Neuron (in vitro differentiated cells): ENCODE measurements at regions not wholly inside any gene's neighbourhood (a gene's known extent, or its start where the extent isn't known, plus 50 kb on each side); places are given as distances from the start of the nearest gene placed in this dataset.

Experiments
- H2AFZ ChIP-seq: one replicate; pipeline ENCODE4 v1.6.1; 2013; ENCODE audit warnings: low read depth, mild to moderate bottlenecking, inconsistent platforms, low read length, moderate library complexity
- H3K27me3 ChIP-seq: one replicate; pipeline ENCODE4 v1.6.1; 2013; ENCODE audit warnings: low read length; ENCODE audit not compliant: insufficient read depth
- H3K36me3 ChIP-seq: one replicate; pipeline ENCODE4 v1.6.1; 2013; ENCODE audit warnings: low read length; ENCODE audit not compliant: insufficient read depth
- H3K4me1 ChIP-seq: one replicate; pipeline ENCODE4 v1.6.1; 2013; ENCODE audit warnings: low read length; ENCODE audit not compliant: insufficient read depth
- H3K4me3 ChIP-seq: 2 replicates; pipeline ENCODE4 v1.5.1; 2013; ENCODE audit warnings: mild to moderate bottlenecking, low read length, moderate library complexity
- H3K9me3 ChIP-seq: one replicate; pipeline ENCODE4 v1.6.1; 2013; ENCODE audit warnings: low read length

DNA sequence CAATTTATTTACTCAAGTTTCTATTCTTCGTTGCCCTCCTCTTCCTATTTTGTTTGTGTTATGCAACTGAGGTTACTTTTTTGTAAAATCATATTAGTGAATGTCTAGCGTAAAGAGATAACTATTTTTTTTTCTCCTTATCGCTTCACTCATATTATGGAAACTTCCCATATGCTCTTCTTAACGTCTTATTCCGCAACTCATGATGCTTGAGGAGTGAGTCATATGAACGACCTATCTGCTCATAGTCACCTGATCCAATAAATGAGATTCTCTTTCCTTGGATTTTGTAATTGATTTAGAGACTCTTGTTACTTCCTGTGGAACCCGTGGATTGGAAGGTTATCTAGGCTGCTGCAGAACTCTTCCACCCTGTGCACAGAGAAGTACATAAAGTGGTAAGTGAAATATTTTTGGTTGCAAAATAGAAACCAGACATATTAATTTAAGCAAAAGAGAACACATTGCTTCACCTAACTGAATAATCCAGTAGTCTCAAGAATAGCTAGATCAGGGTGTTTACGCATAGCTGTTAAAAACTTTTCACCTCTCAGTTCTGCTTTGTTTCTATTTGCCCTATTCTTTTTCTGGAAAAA lies 719.3 kb upstream of the SGO1 start:
- Histone ChIP-seq H3K27me3 (no peaks in the 10 kb centered on the region), H3K9me3 (no peaks in the 10 kb centered on the region), H2AFZ (no peak overlapping the region), H3K4me3 (no peak overlapping the region), H3K4me1 (no peaks in the 10 kb centered on the region), H3K36me3 (no peaks in the 10 kb centered on the region)

DNA sequence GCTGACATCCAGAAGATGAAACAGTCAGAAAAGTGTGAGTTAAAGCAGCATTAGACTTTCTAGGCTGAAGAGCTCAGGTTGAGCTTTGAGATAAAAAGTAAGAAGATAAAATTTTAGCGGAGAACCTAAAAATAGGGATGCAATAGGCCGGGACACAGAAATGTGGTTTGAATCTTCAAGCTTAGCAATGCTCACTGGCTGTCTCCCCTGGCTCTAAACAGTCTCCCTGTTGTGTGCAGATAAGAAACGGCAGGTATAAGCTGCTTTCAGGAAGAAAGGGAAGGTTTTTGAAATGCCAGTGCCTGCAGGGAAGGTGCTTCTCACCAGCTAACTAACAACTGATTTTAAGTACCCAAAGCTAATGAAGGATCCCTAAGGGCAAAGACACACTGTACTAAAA lies 718.7 kb upstream of the SGO1 start:
- Histone ChIP-seq H3K36me3 (no peaks in the 10 kb centered on the region), H3K9me3 (no peaks in the 10 kb centered on the region), H2AFZ (no peak overlapping the region), H3K4me3 (no peak overlapping the region), H3K27me3 (no peaks in the 10 kb centered on the region), H3K4me1 (no peaks in the 10 kb centered on the region)

DNA sequence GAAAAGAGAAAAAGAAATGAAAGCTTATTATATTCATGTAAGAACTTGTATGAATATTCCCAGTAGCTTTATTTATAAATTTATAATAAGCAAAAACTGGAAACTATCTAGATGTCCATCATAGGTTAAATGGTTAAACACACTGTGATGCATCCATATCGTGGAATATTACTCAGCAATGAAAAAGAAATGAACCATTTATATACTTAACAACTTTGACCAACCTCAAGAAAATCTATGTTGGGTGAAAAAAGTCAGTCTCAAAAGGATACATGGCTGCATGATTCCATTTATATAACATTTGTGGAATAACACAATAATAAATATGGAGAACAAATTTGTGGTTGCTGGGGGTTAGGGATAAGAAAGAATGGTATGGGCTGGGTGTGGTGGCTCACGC lies 713.0 kb upstream of the SGO1 start:
- H2AFZ ChIP-seq: no peak overlapping the region
- H3K9me3 ChIP-seq: no peaks in the 10 kb centered on the region
- H3K36me3 ChIP-seq: no peaks in the 10 kb centered on the region
- no peak overlapping the region for H3K4me3 ChIP-seq
- H3K4me1 ChIP-seq: no peaks in the 10 kb centered on the region
- H3K27me3 ChIP-seq: no peaks in the 10 kb centered on the region

DNA sequence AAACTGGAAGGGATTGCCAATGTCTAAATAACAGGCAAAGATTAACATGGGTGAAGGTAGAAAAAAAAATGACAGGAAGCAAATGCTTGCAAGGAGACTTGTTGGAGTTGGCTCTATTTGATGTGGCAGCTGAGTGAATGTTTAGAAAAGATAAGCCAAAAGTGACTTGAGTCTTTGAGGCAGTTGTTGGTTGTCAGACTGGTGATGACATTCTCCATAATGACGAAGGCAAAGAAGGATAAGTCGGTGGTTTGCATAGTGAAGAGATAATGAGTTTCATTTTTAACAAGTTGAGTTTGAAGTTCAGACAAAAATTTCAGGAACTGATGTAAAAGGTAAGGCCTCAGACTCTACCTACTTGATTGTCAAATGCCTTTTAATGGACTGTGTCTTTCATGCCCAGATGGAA lies 704.1 kb upstream of the SGO1 start:
- H3K36me3 ChIP-seq: no peaks in the 10 kb centered on the region
- no peaks in the 10 kb centered on the region for H3K4me1 ChIP-seq
- no peak overlapping the region for H3K4me3 ChIP-seq
- no peaks in the 10 kb centered on the region for H3K9me3 ChIP-seq
- no peak overlapping the region for H2AFZ ChIP-seq
- no peaks in the 10 kb centered on the region for H3K27me3 ChIP-seq

DNA sequence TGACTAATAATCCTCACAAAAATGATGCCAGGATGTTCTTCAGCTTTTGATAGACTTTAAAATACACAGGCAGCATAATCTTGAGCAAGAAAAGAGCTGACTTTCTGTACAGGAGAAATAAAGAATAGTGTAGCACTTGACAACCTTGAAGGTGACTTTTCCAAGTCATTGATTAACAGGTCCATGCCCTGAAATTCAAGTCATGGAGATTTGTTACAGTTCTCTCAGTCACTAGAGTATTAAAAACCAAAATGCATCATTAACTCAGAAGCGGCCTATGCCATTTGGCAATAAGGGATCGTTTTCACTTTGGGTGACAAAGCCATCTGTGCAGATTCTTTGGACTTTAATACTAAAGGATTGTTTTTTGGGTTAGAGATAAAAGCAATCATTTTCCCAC lies 692.7 kb upstream of the SGO1 start:
- Histone ChIP-seq H3K4me1 (no peaks in the 10 kb centered on the region), H3K27me3 (no peaks in the 10 kb centered on the region), H2AFZ (no peak overlapping the region), H3K36me3 (no peaks in the 10 kb centered on the region), H3K9me3 (no peaks in the 10 kb centered on the region), H3K4me3 (no peak overlapping the region)

DNA sequence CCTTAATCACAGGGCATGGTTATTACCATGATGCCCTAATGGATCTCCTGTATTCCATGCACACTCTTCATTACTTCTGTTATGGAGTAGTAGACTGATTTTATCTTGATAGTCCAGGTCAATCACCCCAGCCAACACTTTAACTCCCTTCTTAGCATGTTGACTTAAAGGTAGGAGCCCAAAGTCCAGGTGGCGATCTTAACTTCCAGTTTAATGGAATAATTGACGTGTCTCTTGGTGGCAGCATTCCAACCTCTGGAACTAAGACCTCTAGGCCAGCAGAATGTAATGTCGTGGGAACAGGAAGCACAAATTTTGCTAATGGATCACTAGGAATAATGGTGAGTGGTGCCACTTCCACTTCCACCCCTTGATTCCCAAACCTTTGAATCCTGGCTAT lies 687.2 kb upstream of the SGO1 start:
- H3K27me3 ChIP-seq: no peaks in the 10 kb centered on the region
- no peak overlapping the region for H3K4me3 ChIP-seq

DNA sequence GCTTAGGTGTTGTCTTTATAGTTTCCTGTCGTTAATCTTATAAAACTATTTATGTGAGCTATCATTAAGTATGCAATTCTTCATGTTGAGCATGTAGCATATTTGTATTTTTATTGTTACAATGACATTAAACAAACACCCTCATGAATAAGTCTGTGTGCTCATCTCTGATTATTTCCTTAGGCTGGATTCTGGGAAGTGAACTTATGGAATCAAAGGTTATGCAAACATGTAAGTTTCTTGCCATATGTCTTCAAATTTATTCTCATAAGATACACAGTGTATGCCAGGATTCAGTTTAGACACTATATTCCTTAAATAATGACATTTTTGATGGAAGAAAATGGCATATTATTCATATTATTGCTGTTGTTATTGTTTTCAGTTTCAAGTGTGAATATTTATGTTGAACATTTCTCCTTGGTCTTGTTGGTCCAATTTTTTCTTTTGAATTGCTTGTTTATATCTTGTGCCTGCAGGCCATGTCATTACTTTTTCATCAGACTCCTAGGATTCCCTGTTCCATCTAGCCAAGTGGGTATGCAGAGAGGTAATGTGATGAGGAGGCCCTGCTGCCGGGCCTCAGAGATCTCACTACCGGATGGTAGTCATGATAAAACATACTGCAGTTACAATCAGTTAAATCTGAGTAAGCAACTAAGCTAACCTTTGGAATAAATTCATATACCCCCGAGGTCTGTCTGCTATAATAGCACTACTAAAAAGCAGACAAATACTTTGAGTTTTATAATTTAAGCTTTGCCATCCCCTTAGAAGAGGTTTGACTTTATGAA lies 684.3 kb upstream of the SGO1 start:
- Histone ChIP-seq H3K27me3 (no peaks in the 10 kb centered on the region), H3K9me3 (no peaks in the 10 kb centered on the region), H3K4me3 (no peak overlapping the region), H3K4me1 (no peaks in the 10 kb centered on the region), H3K36me3 (no peaks in the 10 kb centered on the region), H2AFZ (no peak overlapping the region)

More for the DNA sequence above, 687.2 kb upstream of the SGO1 start:
- H2AFZ ChIP-seq: no peak overlapping the region
- no peaks in the 10 kb centered on the region for H3K36me3 ChIP-seq
- H3K4me1 ChIP-seq: no peaks in the 10 kb centered on the region
- H3K9me3 ChIP-seq: no peaks in the 10 kb centered on the region

DNA sequence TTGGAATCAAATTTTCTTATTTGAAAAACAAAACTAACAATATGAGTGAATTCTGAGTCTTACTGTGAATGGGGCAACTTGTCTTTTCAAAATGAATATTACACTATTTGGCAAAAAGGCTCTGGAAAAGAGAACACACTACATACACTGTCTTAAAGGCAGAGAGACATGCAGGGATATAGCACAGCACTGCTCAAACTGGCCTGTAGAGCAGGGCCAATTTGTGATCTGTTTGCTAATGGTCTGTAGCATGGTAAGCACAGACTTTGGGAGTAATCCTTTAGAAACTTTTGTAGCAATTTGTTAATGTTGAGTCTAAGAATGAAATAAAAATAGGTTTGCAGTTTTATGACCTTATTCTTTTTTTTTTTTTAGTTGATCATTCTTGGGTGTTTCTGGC lies 679.8 kb upstream of the SGO1 start:
- Histone ChIP-seq H2AFZ (no peak overlapping the region), H3K4me3 (no peak overlapping the region), H3K4me1 (no peaks in the 10 kb centered on the region), H3K27me3 (no peaks in the 10 kb centered on the region), H3K9me3 (no peaks in the 10 kb centered on the region), H3K36me3 (no peaks in the 10 kb centered on the region)

DNA sequence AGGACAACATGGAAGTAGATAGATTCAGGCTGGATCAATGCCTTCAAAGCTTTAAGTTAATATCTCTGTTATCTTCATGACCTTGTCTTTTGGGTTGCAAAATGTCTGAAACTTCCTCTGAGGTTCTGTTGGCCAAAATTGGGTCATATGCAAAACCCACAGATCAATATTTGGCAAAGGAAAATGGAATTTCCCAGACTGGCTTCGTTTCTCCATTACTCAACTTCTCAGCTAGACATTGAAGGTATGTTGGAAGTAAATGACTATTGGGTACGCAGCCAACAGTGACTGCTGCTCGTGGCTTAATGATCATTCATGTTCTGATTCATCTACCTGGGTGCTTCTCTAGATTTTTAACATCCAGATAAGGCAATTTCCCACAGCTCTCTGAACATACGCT lies 675.4 kb upstream of the SGO1 start:
- Histone ChIP-seq H3K27me3 (no peaks in the 10 kb centered on the region), H3K4me3 (no peak overlapping the region), H3K9me3 (no peaks in the 10 kb centered on the region), H2AFZ (no peak overlapping the region), H3K36me3 (no peaks in the 10 kb centered on the region), H3K4me1 (no peaks in the 10 kb centered on the region)

DNA sequence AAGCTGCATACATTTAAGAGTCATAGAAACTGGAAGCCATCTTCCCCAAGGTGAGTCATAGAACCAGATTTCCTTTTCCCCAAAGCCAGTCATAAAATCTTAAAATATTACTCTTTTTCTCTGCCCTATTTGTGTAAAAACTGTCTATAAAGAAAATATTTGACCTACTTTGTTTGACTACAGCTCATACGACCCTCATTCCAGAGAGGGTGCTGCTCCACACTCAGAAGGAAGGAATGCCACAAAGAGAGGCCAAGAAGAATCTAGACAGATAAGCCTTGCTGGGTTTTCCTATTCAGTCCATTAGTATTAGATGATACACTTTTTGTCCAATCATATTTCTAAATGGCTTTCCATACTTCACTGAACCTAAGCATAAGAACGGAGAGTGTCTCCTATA lies 671.6 kb upstream of the SGO1 start:
- H3K27me3 ChIP-seq: no peaks in the 10 kb centered on the region
- no peak overlapping the region for H2AFZ ChIP-seq
- no peaks in the 10 kb centered on the region for H3K36me3 ChIP-seq
- no peak overlapping the region for H3K4me3 ChIP-seq
- no peaks in the 10 kb centered on the region for H3K9me3 ChIP-seq
- H3K4me1 ChIP-seq: no peaks in the 10 kb centered on the region

DNA sequence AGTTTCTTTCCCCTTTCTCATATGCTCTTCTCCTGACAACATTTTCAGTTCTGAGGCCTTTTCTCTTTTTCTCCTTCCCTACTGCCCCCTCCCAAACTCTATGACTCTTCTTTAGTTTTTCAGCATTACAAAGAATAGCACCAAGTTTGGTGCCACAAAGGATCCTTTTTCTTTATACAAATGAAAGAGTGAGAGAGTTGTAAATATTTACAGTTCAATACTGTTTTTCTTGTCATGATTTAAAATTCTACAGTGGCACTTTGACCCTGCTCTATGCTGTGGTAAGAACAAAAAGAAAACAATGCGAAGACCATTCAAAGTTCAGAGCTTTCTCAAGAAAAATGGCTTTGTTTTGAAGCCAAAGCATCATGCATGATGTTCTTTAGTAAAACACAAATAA lies 667.9 kb upstream of the SGO1 start:
- Histone ChIP-seq H2AFZ (no peak overlapping the region), H3K9me3 (no peaks in the 10 kb centered on the region), H3K4me3 (no peak overlapping the region), H3K4me1 (no peaks in the 10 kb centered on the region), H3K36me3 (no peaks in the 10 kb centered on the region), H3K27me3 (no peaks in the 10 kb centered on the region)

DNA sequence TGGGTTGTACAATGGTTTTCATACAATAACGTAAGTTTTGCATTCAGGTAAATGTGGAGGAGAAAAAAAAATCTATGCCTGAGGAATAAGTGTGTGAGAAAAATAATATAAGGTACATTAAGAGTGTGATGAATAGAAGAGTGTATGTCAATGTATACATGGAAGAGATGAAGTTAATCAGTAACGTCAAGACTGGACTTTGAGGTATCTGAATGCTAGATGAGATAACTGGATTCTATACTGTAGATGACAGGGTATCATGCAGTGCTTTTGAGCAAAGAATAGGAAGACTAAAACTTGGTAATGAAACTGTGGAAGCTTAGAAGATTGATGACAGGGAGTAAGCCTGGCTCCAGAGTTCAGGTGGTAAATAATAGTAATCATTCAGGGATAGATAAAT lies 666.7 kb upstream of the SGO1 start:
- Histone ChIP-seq H3K4me1 (no peaks in the 10 kb centered on the region), H3K9me3 (no peaks in the 10 kb centered on the region), H3K36me3 (no peaks in the 10 kb centered on the region)

DNA sequence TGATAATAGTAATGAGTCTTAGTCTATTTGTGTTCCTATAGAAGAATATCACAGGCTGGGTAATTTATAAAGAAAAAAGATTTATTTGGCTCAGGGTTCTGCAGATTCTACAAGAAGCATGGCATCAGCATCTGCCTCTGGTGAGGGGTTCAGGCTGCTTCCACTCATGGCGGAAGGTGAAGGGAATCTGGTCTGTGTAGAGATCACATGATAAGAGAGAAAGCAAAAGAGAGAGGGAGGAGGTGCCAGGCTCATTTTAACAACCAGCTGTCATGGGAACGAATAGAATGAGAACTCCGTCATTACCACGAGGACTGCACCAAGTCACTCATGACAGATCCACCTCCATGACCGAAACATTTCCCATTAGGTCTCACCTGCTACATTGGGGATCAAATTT lies 664.0 kb upstream of the SGO1 start:
- no peak overlapping the region for H2AFZ ChIP-seq
- H3K9me3 ChIP-seq: no peaks in the 10 kb centered on the region
- no peaks in the 10 kb centered on the region for H3K36me3 ChIP-seq
- H3K27me3 ChIP-seq: no peaks in the 10 kb centered on the region
- H3K4me1 ChIP-seq: no peaks in the 10 kb centered on the region
- H3K4me3 ChIP-seq: no peak overlapping the region

More for the DNA sequence above, 666.7 kb upstream of the SGO1 start:
- H3K27me3 ChIP-seq: no peaks in the 10 kb centered on the region
- no peak overlapping the region for H2AFZ ChIP-seq
- H3K4me3 ChIP-seq: no peak overlapping the region

DNA sequence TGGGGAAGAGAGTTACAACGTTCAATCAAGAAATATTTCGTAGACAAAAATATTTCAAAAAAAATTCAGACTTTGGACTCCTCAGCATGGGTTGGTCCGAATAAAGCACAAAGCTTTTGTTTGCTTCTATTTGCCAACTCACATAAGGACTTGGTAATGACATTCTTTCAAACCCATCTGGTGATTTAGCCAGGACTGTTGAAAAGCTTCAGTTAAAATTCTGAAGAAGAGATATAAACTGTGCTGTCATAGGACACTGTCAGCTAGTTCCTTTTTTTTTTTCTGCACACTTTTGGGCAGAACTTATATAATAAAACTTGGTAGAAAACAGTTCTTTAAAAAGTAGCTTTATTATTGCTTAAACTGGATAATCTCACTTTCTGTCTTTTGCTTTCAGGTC lies 660.8 kb upstream of the SGO1 start:
- H3K27me3 ChIP-seq: no peaks in the 10 kb centered on the region
- H2AFZ ChIP-seq: no peak overlapping the region
- H3K36me3 ChIP-seq: no peaks in the 10 kb centered on the region
- H3K9me3 ChIP-seq: no peaks in the 10 kb centered on the region
- H3K4me1 ChIP-seq: no peaks in the 10 kb centered on the region
- no peak overlapping the region for H3K4me3 ChIP-seq
